ENCODE measurements at regions not wholly inside any gene's neighbourhood (a gene's known extent, or its start where the extent isn't known, plus 50 kb on each side); places are given as distances from the start of the nearest gene placed in this dataset.
A peak's percentile ranks its signal among the peaks of the same experiment; 100 is the strongest.

GRCh38 chr5:56561455-56561854 lies 253.9 kb upstream of the MAP3K1 start:
- Histone ChIP-seq H3K36me3 (replicated peaks; ENCODE audit: insufficient read depth, low read depth) (no peaks in the 10 kb centered on the region), H3K27me3 (no peaks in the 10 kb centered on the region), H3K4me3 (no peak overlapping the region), H3K4me2 (no peak overlapping the region), H3K27ac (no peak overlapping the region), H3K79me2 (no peaks in the 10 kb centered on the region), H3K4me1 (ENCODE audit: insufficient read depth) (peaks cover 5% of the 10 kb centered on the region), H3K9me3 (ENCODE audit: low read depth) (no peaks in the 10 kb centered on the region), H3K9me2 (replicated peaks; ENCODE audit: insufficient read depth) (no peaks in the 10 kb centered on the region), H4K20me1 (ENCODE audit: insufficient read depth, poor library complexity, severe bottlenecking) (no peaks in the 10 kb centered on the region), H2AFZ (no peak overlapping the region)
- WGBS (ENCODE audit: low lambda C conversion rate, missing lambda C conversion rate): 77% methylated on average over 2 of the region's 2 CpGs
- no peak for TF ChIP-seq CTCF (IDR thresholded peaks at IDR 0.05; ENCODE audit: poor library complexity)
- no peak for TF ChIP-seq EZH2phosphoT487 (IDR thresholded peaks at IDR 0.05; ENCODE audit: low read depth, severe bottlenecking, unreplicated experiment)
- TF ChIP-seq EZH2 (IDR thresholded peaks at IDR 0.05; ENCODE audit: borderline replicate concordance): no peak
- DNase-seq (ENCODE audit: low spot score): no peak

- Histone ChIP-seq H3K4me1 (ENCODE audit: insufficient read depth) (peaks cover 5% of the 10 kb centered on the region), H3K9me3 (ENCODE audit: low read depth) (no peaks in the 10 kb centered on the region), H3K27ac (peak overlapping the region; percentile 37), H4K20me1 (ENCODE audit: insufficient read depth, poor library complexity, severe bottlenecking) (no peaks in the 10 kb centered on the region), H2AFZ (no peak overlapping the region), H3K79me2 (no peaks in the 10 kb centered on the region), H3K4me3 (no peak overlapping the region), H3K4me2 (no peak overlapping the region), H3K9me2 (replicated peaks; ENCODE audit: insufficient read depth) (no peaks in the 10 kb centered on the region), H3K36me3 (replicated peaks; ENCODE audit: insufficient read depth, low read depth) (no peaks in the 10 kb centered on the region), H3K27me3 (no peaks in the 10 kb centered on the region)
- TF ChIP-seq EZH2phosphoT487 (IDR thresholded peaks at IDR 0.05; ENCODE audit: low read depth, severe bottlenecking, unreplicated experiment) (no peak), EZH2 (IDR thresholded peaks at IDR 0.05; ENCODE audit: borderline replicate concordance) (no peak), CTCF (IDR thresholded peaks at IDR 0.05; ENCODE audit: poor library complexity) (no peak)
- WGBS (ENCODE audit: low lambda C conversion rate, missing lambda C conversion rate): 40% methylated on average over 4 of the region's 4 CpGs
- DNase-seq (ENCODE audit: low spot score): no peak
These were observed 257.1 kb upstream of the MAP3K1 start for GRCh38 chr5:56558131-56558745.

- no peaks in the 10 kb centered on the region for H3K9me2 ChIP-seq (replicated peaks; ENCODE audit: insufficient read depth)
- no peaks in the 10 kb centered on the region for H3K9me3 ChIP-seq (ENCODE audit: low read depth)
- no peak overlapping the region for H3K27ac ChIP-seq
- H3K4me3 ChIP-seq: no peak overlapping the region
- H3K79me2 ChIP-seq: no peaks in the 10 kb centered on the region
- no peaks in the 10 kb centered on the region for H3K36me3 ChIP-seq (replicated peaks; ENCODE audit: insufficient read depth, low read depth)
- 67% methylated on average over 3 of the region's 3 CpGs for WGBS (ENCODE audit: low lambda C conversion rate, missing lambda C conversion rate)
- no peak overlapping the region for H3K4me2 ChIP-seq
- H4K20me1 ChIP-seq (ENCODE audit: insufficient read depth, poor library complexity, severe bottlenecking): no peaks in the 10 kb centered on the region
- peaks cover 5% of the 10 kb centered on the region for H3K4me1 ChIP-seq (ENCODE audit: insufficient read depth)
- no peaks in the 10 kb centered on the region for H3K27me3 ChIP-seq
- DNase-seq (ENCODE audit: low spot score): no peak
- TF ChIP-seq EZH2phosphoT487 (IDR thresholded peaks at IDR 0.05; ENCODE audit: low read depth, severe bottlenecking, unreplicated experiment) (no peak), EZH2 (IDR thresholded peaks at IDR 0.05; ENCODE audit: borderline replicate concordance) (no peak), CTCF (IDR thresholded peaks at IDR 0.05; ENCODE audit: poor library complexity) (no peak)
- H2AFZ ChIP-seq: no peak overlapping the region
These were observed 258.2 kb upstream of the MAP3K1 start for GRCh38 chr5:56557198-56557597.
